ENCODE measurements at regions not wholly inside any gene's neighbourhood (a gene's known extent, or its start where the extent isn't known, plus 50 kb on each side); places are given as distances from the start of the nearest gene placed in this dataset.

GRCh38 chr7:119421657-119422056, 851.3 kb upstream of the KCND2 start:
- no peak for DNase-seq (ENCODE audit: low spot score)

GRCh38 chr7:119436882-119437281, 836.1 kb upstream of the KCND2 start:
- DNase-seq (ENCODE audit: low spot score), result no peak

GRCh38 chr7:119438315-119438714, 834.7 kb upstream of the KCND2 start:
- no peak for DNase-seq (ENCODE audit: low spot score)

GRCh38 chr7:119439192-119439591, 833.8 kb upstream of the KCND2 start:
- no peak for DNase-seq (ENCODE audit: low spot score)

- DNase-seq (ENCODE audit: low spot score), result no peak
These were observed 820.6 kb upstream of the KCND2 start for GRCh38 chr7:119452401-119452800.

- no peak for DNase-seq (ENCODE audit: low spot score)
These were observed 807.1 kb upstream of the KCND2 start for GRCh38 chr7:119465798-119466305.

GRCh38 chr7:119472408-119473038, 800.5 kb upstream of the KCND2 start:
- no peak for DNase-seq (ENCODE audit: low spot score)

GRCh38 chr7:119482209-119482608, 790.8 kb upstream of the KCND2 start:
- DNase-seq (ENCODE audit: low spot score), result no peak

- no peak for DNase-seq (ENCODE audit: low spot score)
These were observed 790.3 kb upstream of the KCND2 start for GRCh38 chr7:119482671-119483070.

- no peak for DNase-seq (ENCODE audit: low spot score)
These were observed 789.6 kb upstream of the KCND2 start for GRCh38 chr7:119483364-119483763.

- DNase-seq (ENCODE audit: low spot score), result no peak
These were observed 758.6 kb upstream of the KCND2 start for GRCh38 chr7:119514326-119514725.

- DNase-seq (ENCODE audit: low spot score), result no peak
These were observed 757.8 kb upstream of the KCND2 start for GRCh38 chr7:119515214-119515613.

GRCh38 chr7:119515962-119516361, 757.0 kb upstream of the KCND2 start:
- DNase-seq (ENCODE audit: low spot score), result no peak

- DNase-seq (ENCODE audit: low spot score), result no peak
These were observed 750.7 kb upstream of the KCND2 start for GRCh38 chr7:119522263-119522662.

- DNase-seq (ENCODE audit: low spot score), result no peak
These were observed 750.3 kb upstream of the KCND2 start for GRCh38 chr7:119522698-119523097.

- no peak for DNase-seq (ENCODE audit: low spot score)
These were observed 727.9 kb upstream of the KCND2 start for GRCh38 chr7:119545118-119545517.

- no peak for DNase-seq (ENCODE audit: low spot score)
These were observed 717.2 kb upstream of the KCND2 start for GRCh38 chr7:119555788-119556187.

GRCh38 chr7:119556436-119556835, 716.5 kb upstream of the KCND2 start:
- DNase-seq (ENCODE audit: low spot score), result no peak

- DNase-seq (ENCODE audit: low spot score), result no peak
These were observed 711.2 kb upstream of the KCND2 start for GRCh38 chr7:119561751-119562150.

GRCh38 chr7:119562839-119563238, 710.1 kb upstream of the KCND2 start:
- DNase-seq (ENCODE audit: low spot score), result no peak

- no peak for DNase-seq (ENCODE audit: low spot score)
These were observed 701.3 kb upstream of the KCND2 start for GRCh38 chr7:119571666-119572065.

GRCh38 chr7:119572132-119572531, 700.8 kb upstream of the KCND2 start:
- no peak for DNase-seq (ENCODE audit: low spot score)

- DNase-seq (ENCODE audit: low spot score), result no peak
These were observed 700.4 kb upstream of the KCND2 start for GRCh38 chr7:119572541-119572940.

GRCh38 chr7:119578116-119578515, 694.9 kb upstream of the KCND2 start:
- no peak for DNase-seq (ENCODE audit: low spot score)

Data from COLO829 (cell line).